Sigmoid colon (tissue), 3 donors: ENCODE measurements at regions not wholly inside any gene's neighbourhood (a gene's known extent, or its start where the extent isn't known, plus 50 kb on each side); places are given as distances from the start of the nearest gene placed in this dataset.

Experiments
- CTCF ChIP-seq, 4 experiments: fragments of 450-650 bp in 3 of 4; fragments of 200-600 bp in 1 of 4; IDR thresholded peaks; one replicate each; pipeline ENCODE4 v1.5.1; 2016 to 2019; ENCODE audit warnings: antibody characterized with exemption in 4 of 4, mild to moderate bottlenecking in 3 of 4, moderate library complexity in 2 of 4
- POLR2A ChIP-seq, 2 donors: fragments of 450-650 bp; IDR thresholded peaks; one replicate each; pipeline ENCODE4 v1.6.1; 2016; ENCODE audit warnings: antibody characterized with exemption in 2 of 2, mild to moderate bottlenecking in 2 of 2, moderate library complexity in 2 of 2

GRCh38 chrX:43380704-43381103, 275.4 kb upstream of the MAOA start:
- no peak for TF ChIP-seq CTCF (IDR thresholded peaks at IDR 0.05)
- TF ChIP-seq POLR2A (IDR thresholded peaks at IDR 0.05), result no peak
